Kidney (tissue), 13 donors: ENCODE measurements at regions not wholly inside any gene's neighbourhood (a gene's known extent, or its start where the extent isn't known, plus 50 kb on each side); places are given as distances from the start of the nearest gene placed in this dataset.

ENCODE experiments used
- DNase-seq, 5 donors: peaks; one replicate each; pipeline ENCODE4 v3.0.0-alpha.2; 2013 to 2020
- FAIRE-seq: peaks from 2 replicates; lab custom pipeline; 2012; peaks lifted over from hg19 to GRCh38; lab: Jason Lieb, UNC
- H3K27ac ChIP-seq, 2 donors: one replicate each; pipeline ENCODE4 v1.7.0; 2013; ENCODE audit warnings: low read depth in 2 of 2, low read length in 2 of 2, inconsistent platforms in 1 of 2
- H3K27me3 ChIP-seq: one replicate; pipeline ENCODE4 v1.7.1; 2013; ENCODE audit warnings: low read length, inconsistent platforms; ENCODE audit not compliant: control insufficient read depth, insufficient read depth
- H3K36me3 ChIP-seq, 3 donors: one replicate each; pipeline versions ENCODE4 v1.7.0 to v1.7.1; 2013; ENCODE audit warnings: low read length in 3 of 3, control low read depth in 1 of 3, inconsistent platforms in 1 of 3; ENCODE audit not compliant: insufficient read depth in 3 of 3, control insufficient read depth in 2 of 3
- H3K4me1 ChIP-seq, 3 donors: one replicate each; pipeline versions ENCODE4 v1.7.0 to v1.7.1; 2013; ENCODE audit warnings: low read length in 3 of 3, inconsistent platforms in 1 of 3, low read depth in 1 of 3; ENCODE audit not compliant: control insufficient read depth in 2 of 3, insufficient read depth in 2 of 3
- H3K4me3 ChIP-seq, 3 donors: one replicate each; pipeline versions ENCODE4 v1.7.0 to v1.8.1; 2013; ENCODE audit warnings: low read length in 3 of 3, control low read depth in 1 of 3, inconsistent platforms in 1 of 3
- H3K9ac ChIP-seq, 3 donors: one replicate each; pipeline versions ENCODE4 v1.7.0 to v1.7.1; 2013; ENCODE audit warnings: low read length in 3 of 3, control low read depth in 1 of 3, inconsistent platforms in 1 of 3
- H3K9me3 ChIP-seq, 3 donors: one replicate each; pipeline versions ENCODE4 v1.7.0 to v1.7.1; 2013; ENCODE audit warnings: low read length in 3 of 3, control low read depth in 1 of 3, inconsistent platforms in 1 of 3; ENCODE audit not compliant: control insufficient read depth in 2 of 3, insufficient read depth in 1 of 3
- CTCF ChIP-seq: IDR thresholded peaks from 3 replicates; pipeline ENCODE4 v1.5.1; 2012; ENCODE audit warnings: mild to moderate bottlenecking, moderate library complexity, borderline replicate concordance; ENCODE audit not compliant: insufficient read depth; ENCODE audit errors: extremely low read depth
- intact Hi-C: fragments of 100-400 bp; cut with DNase I; formaldehyde crosslinking; loops from one replicate; pipeline ENCODE4 v1.11.1; 2022
- donor health status: control.
- donor health status: control.
- donor health status: control.
- donor health status: control.
- donor health status: control.
- donor health status: DM: yes; HTN: yes; CAD: no.
- donor health status: Normal renal cell carcinoma (clear cell type).

- no peak for DNase-seq
- H3K4me1 ChIP-seq: no peaks in the 10 kb centered on the region
- H3K36me3 ChIP-seq: no peaks in the 10 kb centered on the region
- peaks cover 0 to 2% (median 1%) of the 10 kb centered on the region in 3 donors for H3K9me3 ChIP-seq
- no peak overlapping the region for H3K4me3 ChIP-seq
- no peak overlapping the region for H3K9ac ChIP-seq
- intact Hi-C loops: no loop called here
- no peak for TF ChIP-seq CTCF
- H3K27me3 ChIP-seq: no peaks in the 10 kb centered on the region
- no peak overlapping the region for H3K27ac ChIP-seq
- FAIRE-seq: no peak
These were observed 118.0 kb downstream of the SINHCAF start for GRCh38 chr12:31207799-31208465.

- Histone ChIP-seq H3K9ac (no peak overlapping the region), H3K27ac (no peak overlapping the region), H3K9me3 (peaks cover 0 to 2% (median 1%) of the 10 kb centered on the region in 3 donors), H3K4me1 (no peaks in the 10 kb centered on the region), H3K27me3 (no peaks in the 10 kb centered on the region), H3K36me3 (no peaks in the 10 kb centered on the region), H3K4me3 (no peak overlapping the region)
- FAIRE-seq (no peak), DNase-seq (no peak)
- intact Hi-C loops: no loop called here
- TF ChIP-seq CTCF: no peak
These were observed 115.8 kb downstream of the SINHCAF start for GRCh38 chr12:31210104-31210503.

GRCh38 chr12:31210541-31210940 lies 115.4 kb downstream of the SINHCAF start:
- Histone ChIP-seq H3K27ac (no peak overlapping the region), H3K4me1 (no peaks in the 10 kb centered on the region), H3K9me3 (peaks cover 0 to 2% (median 1%) of the 10 kb centered on the region in 3 donors), H3K27me3 (no peaks in the 10 kb centered on the region), H3K9ac (no peak overlapping the region), H3K36me3 (no peaks in the 10 kb centered on the region), H3K4me3 (no peak overlapping the region)
- TF ChIP-seq CTCF: no peak
- FAIRE-seq: no peak
- DNase-seq: no peak
- intact Hi-C loops: no loop called here
